Activated CD8-positive, alpha-beta memory T cell treated with anti-CD3 and anti-CD28 coated beads, Interleukin-2, amount 10 ng/mL, durations not matched to agents 7 days and 5 days (primary cell): ENCODE measurements at regions not wholly inside any gene's neighbourhood (a gene's known extent, or its start where the extent isn't known, plus 50 kb on each side); places are given as distances from the start of the nearest gene placed in this dataset.

Experiments used
- ATAC-seq: fragments of 150-1000 bp; cut with Tn5 transposase; one replicate; pipeline ENCODE4 v1.10.0; 2021; ENCODE audit warnings: moderate library complexity
- CTCF ChIA-PET: fragments of 350-600 bp; sonication (Branson Sonifier 250); formaldehyde crosslinking; loops from one replicate; lab custom pipeline; 2021; ENCODE audit warnings: antibody characterized with exemption; lab: Charles Lee
- DNase-seq: peaks from one replicate; pipeline ENCODE4 v3.0.0-alpha.2; 2020
- H3K27ac Mint-ChIP-seq: one replicate; pipeline ENCODE4 v1.8.0; 2021; ENCODE audit warnings: mild to moderate bottlenecking, mixed read lengths
- H3K27me3 Mint-ChIP-seq: one replicate; pipeline ENCODE4 v1.8.0; 2021; ENCODE audit warnings: mixed read lengths
- H3K36me3 Mint-ChIP-seq: one replicate; pipeline ENCODE4 v1.8.0; 2021; ENCODE audit warnings: mild to moderate bottlenecking, mixed read lengths
- H3K4me1 Mint-ChIP-seq: one replicate; pipeline ENCODE4 v1.8.0; 2021; ENCODE audit warnings: mixed read lengths
- H3K4me3 Mint-ChIP-seq: one replicate; pipeline ENCODE4 v1.8.0; 2021; ENCODE audit warnings: mild to moderate bottlenecking, moderate library complexity, mixed read lengths
- H3K9me3 Mint-ChIP-seq: one replicate; pipeline ENCODE4 v1.8.0; 2022; ENCODE audit warnings: low read depth, mixed read lengths

DNA sequence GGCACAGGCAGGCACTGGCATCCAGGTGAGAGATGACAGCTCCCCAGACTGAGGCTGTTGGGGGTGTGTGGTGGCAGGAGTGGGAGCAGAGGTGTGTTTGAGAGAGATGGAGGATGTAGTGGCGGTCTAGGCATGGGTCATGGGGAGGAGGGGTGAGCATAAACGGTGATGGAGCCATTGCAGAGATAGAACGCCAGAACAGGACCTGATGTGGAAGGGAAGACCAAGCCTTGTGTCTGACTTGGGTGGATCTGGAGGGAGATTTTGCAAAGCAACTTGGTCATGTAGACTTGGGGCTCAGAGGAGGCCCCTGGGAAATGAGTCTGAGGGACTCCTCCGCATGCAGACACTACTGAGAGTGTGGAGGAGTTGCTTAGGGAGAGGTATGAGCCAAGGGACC, 50.0 kb upstream of the CLDN5 start:
- Mint-ChIP-seq H3K36me3 (no peaks in the 10 kb centered on the region), H3K4me1 (peaks cover 28% of the 10 kb centered on the region), H3K27ac (no peak overlapping the region), H3K9me3 (no peaks in the 10 kb centered on the region), H3K4me3 (no peak overlapping the region), H3K27me3 (peaks cover 7% of the 10 kb centered on the region)
- ATAC-seq (no peak), DNase-seq (no peak)
- CTCF ChIA-PET: interaction anchor here (1.0 kb wide), 1 partner anchor 9 kb away, joined by 3 read pairs; no protein-coding TSS in a partner anchor

DNA sequence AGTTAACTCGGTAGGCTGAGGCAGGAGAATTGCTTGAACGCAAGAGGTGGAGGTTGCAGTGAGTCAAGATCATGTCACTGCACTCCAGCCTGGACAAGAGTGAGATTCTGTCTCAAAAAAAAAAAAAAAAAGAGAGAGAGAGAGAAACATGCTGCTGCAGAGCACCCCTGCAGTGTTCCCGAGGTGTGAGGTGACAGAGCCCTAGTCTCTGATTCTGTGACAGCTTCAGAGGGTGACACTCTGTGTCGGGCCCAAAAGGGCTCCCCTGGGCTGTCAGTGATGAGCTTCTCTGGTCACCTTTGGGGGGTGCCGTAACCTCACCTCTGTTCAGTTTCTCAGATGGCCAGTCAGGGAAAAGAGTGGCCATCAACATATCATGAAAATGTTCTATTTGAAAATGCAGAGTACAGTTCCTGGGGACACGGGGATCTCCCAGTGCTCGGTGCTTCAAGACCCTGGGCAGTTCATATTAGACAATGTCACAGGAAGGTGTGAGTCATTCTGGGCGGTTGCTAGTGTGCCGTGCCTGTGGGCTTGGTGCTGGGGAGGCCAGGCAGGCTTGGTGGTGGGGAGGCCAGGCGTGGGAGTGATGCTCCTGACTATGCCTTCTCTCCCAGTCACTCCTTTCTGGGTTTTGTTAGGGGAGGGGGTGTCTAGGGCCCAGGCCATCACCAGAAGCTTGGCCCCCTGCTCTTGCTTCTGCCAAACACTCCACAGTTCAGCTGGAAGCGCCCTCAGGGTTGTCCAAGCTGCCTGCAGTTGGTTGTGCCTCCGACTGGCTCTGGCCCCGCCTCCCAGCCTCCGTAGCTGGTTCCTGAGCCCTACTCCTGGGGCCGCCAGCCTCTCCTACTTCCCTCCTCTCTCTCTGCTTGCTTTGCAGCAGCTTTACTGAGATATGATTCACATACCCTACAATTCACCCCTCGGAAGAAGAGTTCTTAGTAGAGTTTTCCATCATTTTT, 52.5 kb upstream of the CLDN5 start:
- peak overlapping the region; percentile 67 for H3K27ac Mint-ChIP-seq
- ATAC-seq (peak; percentile 97), DNase-seq (peak; percentile 84)
- peaks cover 41% of the 10 kb centered on the region for H3K4me1 Mint-ChIP-seq
- H3K4me3 Mint-ChIP-seq: no peak overlapping the region
- no peaks in the 10 kb centered on the region for H3K9me3 Mint-ChIP-seq
- no peaks in the 10 kb centered on the region for H3K36me3 Mint-ChIP-seq
- CTCF ChIA-PET: interaction anchor here (1.5 kb wide), 1 partner anchor 53 kb away, joined by 4 read pairs; no protein-coding TSS in a partner anchor
- H3K27me3 Mint-ChIP-seq: peaks cover 7% of the 10 kb centered on the region

DNA sequence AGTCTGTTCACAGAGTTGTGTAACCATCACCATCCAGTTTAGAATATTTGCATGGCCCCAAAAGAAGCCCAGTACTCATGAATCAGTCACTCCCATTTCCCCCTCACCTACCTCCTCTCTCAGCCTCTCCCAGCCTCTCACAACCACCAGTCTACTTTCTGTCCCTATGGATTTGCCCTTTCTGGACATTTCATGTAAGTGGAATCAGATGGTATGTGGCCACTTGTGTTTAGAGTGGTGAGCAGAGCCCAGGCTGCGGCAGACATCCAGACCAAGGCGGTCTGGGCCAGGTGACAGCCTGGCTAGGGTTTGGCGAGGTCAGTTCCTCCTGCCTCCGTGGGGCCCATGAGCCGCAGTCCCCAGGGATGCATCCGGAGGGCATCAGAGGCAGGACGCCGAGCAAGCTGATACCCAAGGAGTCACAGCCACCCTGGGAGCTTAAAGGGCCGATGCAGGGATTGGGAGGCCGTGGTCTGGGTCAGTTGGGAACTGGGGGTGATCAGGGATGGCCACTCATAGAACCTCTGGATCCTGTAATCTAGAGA, 53.3 kb upstream of the CLDN5 start:
- CTCF ChIA-PET: interaction anchor here (1.5 kb wide), 1 partner anchor 52 kb away, joined by 4 read pairs; no protein-coding TSS in a partner anchor
- no peak for ATAC-seq

DNA sequence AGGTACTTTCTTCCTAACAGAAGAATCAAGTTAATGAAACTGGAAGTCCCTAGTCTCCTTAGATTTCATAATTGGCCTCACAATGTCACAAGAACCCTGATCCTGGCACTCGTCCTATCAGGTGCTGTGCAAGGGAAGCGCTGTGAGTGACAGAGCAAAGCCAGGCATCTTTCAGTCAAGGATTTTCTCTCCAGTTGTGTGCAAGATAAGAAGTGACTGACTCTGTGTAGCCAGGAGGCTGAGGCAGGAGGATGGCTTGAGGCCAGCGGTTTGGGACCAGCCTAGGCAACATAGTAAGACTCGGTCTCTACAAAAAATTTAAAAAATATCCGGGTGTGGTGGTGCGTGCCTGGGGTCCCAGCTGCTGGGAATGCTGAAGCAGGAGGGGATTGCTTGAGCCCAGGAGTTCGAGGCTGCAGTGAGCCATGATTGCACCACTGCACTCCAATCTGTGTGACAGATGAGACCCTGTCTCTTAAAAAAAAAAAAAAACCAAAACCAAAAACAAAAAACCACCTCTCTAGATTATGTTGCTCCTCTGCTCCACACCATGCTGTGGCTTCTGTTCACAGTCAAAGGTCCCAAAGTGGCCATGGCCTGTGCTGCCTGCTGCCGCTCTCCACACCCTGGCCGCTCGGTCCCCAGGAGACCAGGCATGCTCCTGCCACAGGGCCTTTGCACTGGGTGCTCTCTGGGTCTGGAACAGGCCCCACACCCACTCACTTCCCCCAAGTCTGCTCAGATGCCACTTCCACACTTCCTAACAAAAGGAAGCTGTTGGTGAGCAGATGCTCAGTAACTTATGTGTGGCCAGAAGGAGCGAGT, 54.2 kb upstream of the CLDN5 start:
- CTCF ChIA-PET: interaction anchor here (1.1 kb wide), 1 partner anchor 468 kb away, joined by 4 read pairs; no protein-coding TSS in a partner anchor
- DNase-seq (no peak), ATAC-seq (no peak)
- Mint-ChIP-seq H3K9me3 (no peaks in the 10 kb centered on the region), H3K27me3 (peaks cover 10% of the 10 kb centered on the region), H3K36me3 (no peaks in the 10 kb centered on the region), H3K27ac (no peak overlapping the region), H3K4me3 (no peak overlapping the region), H3K4me1 (peaks cover 41% of the 10 kb centered on the region)

More for the DNA sequence above, 53.3 kb upstream of the CLDN5 start:
- Mint-ChIP-seq H3K4me1 (peaks cover 41% of the 10 kb centered on the region), H3K27me3 (peaks cover 10% of the 10 kb centered on the region), H3K27ac (peak overlapping the region; percentile 67), H3K4me3 (no peak overlapping the region), H3K36me3 (no peaks in the 10 kb centered on the region), H3K9me3 (no peaks in the 10 kb centered on the region)
- no peak for DNase-seq

DNA sequence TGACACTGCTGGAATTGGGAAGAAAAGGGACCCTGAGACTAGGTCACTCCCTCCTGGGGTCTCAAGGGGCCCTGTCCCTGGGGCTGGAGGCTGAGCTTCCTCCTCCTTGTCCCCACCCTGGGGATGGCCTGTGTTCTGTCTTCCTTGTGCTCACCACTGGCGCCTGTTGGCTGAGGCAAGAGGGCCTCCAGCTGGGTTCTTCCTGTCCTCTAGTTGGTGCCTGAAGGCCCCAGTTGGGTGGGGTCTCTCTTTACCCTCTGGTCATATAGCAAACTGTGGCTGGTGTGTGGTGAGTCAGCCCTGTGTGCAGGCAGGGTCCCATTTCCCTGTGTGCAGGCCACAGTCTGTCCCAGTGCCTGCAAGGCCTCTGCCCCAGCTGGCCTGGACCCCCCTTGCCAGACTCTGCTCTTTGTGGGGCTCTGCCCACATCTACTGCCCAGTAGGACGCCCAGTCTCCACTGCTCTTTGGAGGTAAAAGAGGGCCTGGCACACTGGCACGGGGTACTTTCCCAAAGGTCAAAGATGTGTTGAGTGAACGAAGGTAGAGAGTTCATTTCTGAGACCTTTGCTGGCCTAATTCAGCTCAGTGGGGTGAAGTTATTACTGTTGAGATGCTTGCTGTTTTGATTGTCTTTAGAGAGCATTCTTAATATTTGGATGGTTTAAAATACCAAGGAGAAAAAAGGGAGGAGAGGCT, 55.1 kb upstream of the CLDN5 start:
- Mint-ChIP-seq H3K27me3 (peaks cover 7% of the 10 kb centered on the region), H3K27ac (peak overlapping the region; percentile 47), H3K9me3 (no peaks in the 10 kb centered on the region), H3K4me1 (peaks cover 41% of the 10 kb centered on the region), H3K36me3 (no peaks in the 10 kb centered on the region), H3K4me3 (no peak overlapping the region)
- DNase-seq: no peak
- CTCF ChIA-PET: interaction anchor here (0.7 to 1.1 kb wide), 3 partner anchors 51 to 469 kb away, joined by 3 to 4 read pairs (median 3); no protein-coding TSS in a partner anchor
- ATAC-seq: no peak

DNA sequence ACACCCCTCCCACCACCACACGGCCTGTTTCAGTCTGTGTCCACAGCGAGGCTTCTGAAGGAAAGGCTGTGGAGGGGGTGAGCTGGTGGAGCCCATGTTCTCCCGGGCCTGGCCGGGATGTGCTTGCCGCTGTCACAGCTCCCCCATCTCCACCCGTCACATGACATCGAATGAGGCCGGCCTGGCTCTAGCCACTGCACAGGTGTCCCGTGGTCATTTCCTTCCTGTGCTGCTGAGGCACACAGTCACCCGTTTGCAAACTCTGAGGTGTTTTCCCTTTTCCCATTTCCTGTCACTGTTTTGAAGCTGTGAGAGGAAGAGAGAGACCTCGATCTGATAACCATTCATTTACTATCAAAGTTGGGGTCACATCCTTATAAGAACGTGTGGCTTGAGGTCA, 55.7 kb upstream of the CLDN5 start:
- ATAC-seq (no peak), DNase-seq (peak; percentile 56)
- Mint-ChIP-seq H3K9me3 (no peaks in the 10 kb centered on the region), H3K4me1 (peaks cover 41% of the 10 kb centered on the region), H3K27me3 (peaks cover 5% of the 10 kb centered on the region), H3K27ac (peak overlapping the region; percentile 36), H3K4me3 (no peak overlapping the region), H3K36me3 (no peaks in the 10 kb centered on the region)
- CTCF ChIA-PET: interaction anchor here (0.7 to 0.9 kb wide), 2 partner anchors 50 to 416 kb away, joined by 3 read pairs; no protein-coding TSS in a partner anchor

DNA sequence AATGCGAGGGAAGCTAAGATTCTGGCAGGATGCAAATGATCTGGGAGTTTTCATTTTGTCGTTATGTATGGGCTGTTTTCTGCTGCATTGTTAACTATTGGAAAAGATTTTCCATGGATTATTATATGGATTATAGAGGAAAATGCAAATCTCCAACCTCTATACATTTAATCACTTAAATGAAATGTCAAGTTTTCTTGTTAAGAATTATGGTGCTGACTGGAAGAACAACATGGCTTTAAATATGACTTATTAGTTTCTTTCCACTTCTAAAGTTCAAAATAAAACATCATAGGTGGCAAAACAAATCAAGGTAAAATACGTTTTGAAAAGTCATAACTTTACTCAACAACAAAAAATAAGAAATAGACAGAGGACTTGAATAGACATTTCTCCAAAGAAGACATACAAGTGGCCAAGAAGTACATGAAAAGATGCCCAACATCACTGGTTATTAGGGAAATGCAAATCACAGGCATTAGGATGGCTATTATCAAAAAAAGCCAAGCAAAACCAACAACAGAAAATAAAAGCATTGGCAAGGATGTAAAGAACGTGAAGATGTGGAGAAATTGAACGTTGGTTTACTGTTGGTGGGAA, 56.2 kb upstream of the CLDN5 start:
- Mint-ChIP-seq H3K4me1 (peaks cover 41% of the 10 kb centered on the region), H3K4me3 (no peak overlapping the region), H3K9me3 (no peaks in the 10 kb centered on the region)

DNA sequence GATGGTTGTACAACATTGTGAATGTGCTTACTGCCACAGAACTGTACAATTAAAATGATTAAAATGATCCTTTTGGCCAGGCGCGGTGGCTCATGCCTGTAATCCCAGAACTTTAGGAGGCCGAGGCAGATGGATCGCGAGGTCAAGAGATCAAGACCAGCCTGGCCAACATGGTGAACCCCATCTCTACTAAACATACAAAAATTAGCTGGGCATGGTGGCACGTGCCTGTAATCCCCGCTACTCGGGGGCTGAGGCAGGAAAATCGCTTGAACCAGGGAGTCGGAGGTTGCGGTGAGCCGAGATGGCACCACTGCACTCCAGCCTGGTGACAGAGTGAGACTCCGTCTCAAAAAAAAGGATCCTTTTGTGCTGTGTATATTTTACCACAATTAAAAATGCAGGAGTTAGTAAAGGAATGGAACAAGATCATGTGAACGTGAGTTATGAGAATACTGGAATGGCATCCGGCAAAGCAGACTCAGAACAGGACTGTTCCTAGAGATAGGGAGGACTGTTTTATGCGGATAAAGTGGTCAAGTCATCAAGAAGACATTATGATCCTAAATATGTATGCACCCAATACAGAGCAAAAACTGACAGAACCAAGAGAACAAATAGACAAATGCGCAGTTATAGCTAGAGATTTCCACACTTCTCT, 58.0 kb upstream of the CLDN5 start:
- Mint-ChIP-seq H3K4me3 (no peak overlapping the region), H3K4me1 (peaks cover 31% of the 10 kb centered on the region), H3K36me3 (no peaks in the 10 kb centered on the region), H3K27me3 (peaks cover 5% of the 10 kb centered on the region), H3K9me3 (no peaks in the 10 kb centered on the region), H3K27ac (no peak overlapping the region)
- no peak for ATAC-seq
- no peak for DNase-seq
- CTCF ChIA-PET: no interaction called here

More for the DNA sequence above, 56.2 kb upstream of the CLDN5 start:
- ATAC-seq (no peak), DNase-seq (no peak)
- H3K27ac Mint-ChIP-seq: no peak overlapping the region
- peaks cover 5% of the 10 kb centered on the region for H3K27me3 Mint-ChIP-seq
- no peaks in the 10 kb centered on the region for H3K36me3 Mint-ChIP-seq
- CTCF ChIA-PET: interaction anchor here (0.9 kb wide), 1 partner anchor 49 kb away, joined by 3 read pairs; no protein-coding TSS in a partner anchor

DNA sequence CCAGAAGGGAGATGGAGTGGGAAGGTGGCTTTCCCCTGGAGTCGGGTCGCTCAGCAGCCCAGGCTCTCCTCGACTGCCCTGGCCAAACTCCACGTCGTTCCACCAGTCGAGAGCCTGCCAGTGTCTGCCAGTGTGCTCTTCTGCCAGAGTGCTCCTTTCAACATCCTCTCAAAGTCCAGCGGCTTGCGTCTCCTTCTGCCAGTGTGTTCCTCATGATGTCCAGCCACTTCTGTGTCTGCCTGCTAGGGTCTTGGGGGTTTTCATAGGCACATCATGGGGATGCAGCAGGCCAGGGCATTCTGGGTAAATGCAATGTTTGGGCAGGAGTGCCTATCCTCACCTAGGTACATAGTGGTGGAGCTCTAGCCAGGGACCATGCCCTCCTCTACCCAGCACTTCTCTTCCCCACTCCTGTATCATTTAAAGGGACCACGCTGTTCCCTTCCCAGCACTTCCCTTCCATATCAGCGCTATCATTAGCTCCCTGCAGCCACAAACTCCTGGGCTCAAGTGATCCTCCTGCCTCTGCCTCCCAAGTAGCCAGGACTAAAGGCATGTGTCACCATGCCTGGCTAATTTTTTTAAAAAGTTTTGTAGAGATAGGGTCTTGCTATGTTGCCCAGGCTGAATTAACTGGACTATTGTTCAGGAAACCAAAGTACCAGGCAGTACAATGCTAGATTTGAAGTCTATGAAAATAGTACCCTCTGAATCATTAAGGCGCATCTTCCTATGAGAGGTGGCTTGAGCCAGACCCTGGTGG, 62.9 kb upstream of the CLDN5 start:
- no peak for ATAC-seq
- no peak overlapping the region for H3K4me3 Mint-ChIP-seq
- H3K27me3 Mint-ChIP-seq: peaks cover 12% of the 10 kb centered on the region
- H3K36me3 Mint-ChIP-seq: no peaks in the 10 kb centered on the region
- H3K27ac Mint-ChIP-seq: no peak overlapping the region
- no peak for DNase-seq
- CTCF ChIA-PET: no interaction called here
- no peaks in the 10 kb centered on the region for H3K9me3 Mint-ChIP-seq
- H3K4me1 Mint-ChIP-seq: no peaks in the 10 kb centered on the region

DNA sequence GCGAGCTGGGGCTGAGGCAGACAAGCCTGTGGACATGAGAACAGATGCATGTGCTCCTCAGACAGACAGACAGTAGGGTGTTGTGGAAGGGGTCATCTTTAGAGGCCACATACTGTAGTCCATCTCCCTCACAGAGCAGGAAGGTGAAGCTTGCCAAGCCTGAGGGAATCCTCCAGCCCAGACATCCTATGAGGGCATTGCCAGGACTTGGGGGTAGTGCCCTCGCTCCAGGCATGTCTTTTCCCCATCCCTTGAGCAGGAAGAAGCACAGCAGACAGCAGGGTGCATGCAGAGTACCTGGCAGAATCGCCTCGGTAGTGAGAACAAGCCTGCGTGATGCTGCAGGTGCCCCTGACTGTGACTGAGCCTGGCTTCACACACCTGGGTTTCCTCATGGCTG, 66.5 kb upstream of the CLDN5 start:
- Mint-ChIP-seq H3K27ac (no peak overlapping the region), H3K36me3 (no peaks in the 10 kb centered on the region), H3K4me1 (no peaks in the 10 kb centered on the region), H3K9me3 (no peaks in the 10 kb centered on the region), H3K27me3 (peaks cover 16% of the 10 kb centered on the region), H3K4me3 (no peak overlapping the region)
- CTCF ChIA-PET: interaction anchor here (0.7 kb wide), 1 partner anchor 9 kb away, joined by 3 read pairs; no protein-coding TSS in a partner anchor
- ATAC-seq (no peak), DNase-seq (no peak)

DNA sequence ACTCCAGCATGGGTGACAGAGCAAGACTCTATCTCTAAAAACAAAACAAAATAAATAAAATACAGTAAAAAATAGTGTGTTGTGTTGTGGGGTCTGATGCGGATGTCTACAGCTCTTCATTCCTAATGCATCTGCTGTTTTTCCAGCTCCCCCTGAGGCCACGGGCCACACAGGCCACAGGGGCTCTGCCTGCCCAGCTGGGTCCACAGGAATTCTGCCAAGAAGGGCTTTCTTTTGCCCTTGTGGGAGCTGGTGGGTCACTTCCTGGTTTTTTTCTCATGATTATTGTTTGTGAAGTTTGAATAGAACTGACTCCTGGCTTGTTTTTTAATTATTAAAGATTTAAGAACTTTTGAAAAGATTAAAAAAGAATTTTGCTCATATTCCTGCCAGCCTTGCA, 67.4 kb upstream of the CLDN5 start:
- no peaks in the 10 kb centered on the region for H3K4me1 Mint-ChIP-seq
- H3K4me3 Mint-ChIP-seq: no peak overlapping the region
- CTCF ChIA-PET: interaction anchor here (0.6 to 0.7 kb wide), 2 partner anchors 8 to 981 kb away, joined by 3 read pairs; no protein-coding TSS in a partner anchor
- H3K9me3 Mint-ChIP-seq: no peaks in the 10 kb centered on the region
- H3K27ac Mint-ChIP-seq: no peak overlapping the region
- no peak for ATAC-seq
- peaks cover 16% of the 10 kb centered on the region for H3K27me3 Mint-ChIP-seq
- H3K36me3 Mint-ChIP-seq: no peaks in the 10 kb centered on the region
- DNase-seq: no peak
